NB4 (cell line): ENCODE measurements at regions not wholly inside any gene's neighbourhood (a gene's known extent, or its start where the extent isn't known, plus 50 kb on each side); places are given as distances from the start of the nearest gene placed in this dataset.

Source experiments
- POLR2A ChIP-seq: IDR thresholded peaks from 2 replicates; pipeline ENCODE4 v1.6.1; 2011; ENCODE audit warnings: mild to moderate bottlenecking; ENCODE audit not compliant: insufficient read length; ENCODE audit errors: extremely low read depth
- TF ChIP-seq, protein P1 (sequence below): IDR thresholded peaks from one replicate; pipeline ENCODE4 v1.5.1; 2012; ENCODE audit warnings: low read depth, low read length

DNA sequence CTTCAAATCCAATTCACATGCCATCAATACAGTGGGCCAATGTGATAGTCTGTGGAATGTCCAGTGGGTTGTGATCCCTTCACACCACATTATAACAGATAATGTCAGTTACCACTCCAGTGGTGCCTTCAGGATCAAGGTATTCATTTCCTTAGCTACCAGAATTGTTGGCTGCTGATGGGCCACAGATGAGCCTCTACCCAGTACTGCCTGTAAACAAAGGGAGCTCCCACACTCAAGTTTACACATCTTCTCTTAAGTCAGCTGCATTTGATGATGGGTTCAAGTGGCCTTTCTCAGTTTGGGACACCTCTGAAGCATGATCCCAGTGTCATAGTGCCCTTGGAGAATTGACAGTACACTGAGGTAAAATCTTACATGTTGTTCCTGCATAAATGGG lies 477.0 kb upstream of the CD180 start:
- TF ChIP-seq, protein P1, sequence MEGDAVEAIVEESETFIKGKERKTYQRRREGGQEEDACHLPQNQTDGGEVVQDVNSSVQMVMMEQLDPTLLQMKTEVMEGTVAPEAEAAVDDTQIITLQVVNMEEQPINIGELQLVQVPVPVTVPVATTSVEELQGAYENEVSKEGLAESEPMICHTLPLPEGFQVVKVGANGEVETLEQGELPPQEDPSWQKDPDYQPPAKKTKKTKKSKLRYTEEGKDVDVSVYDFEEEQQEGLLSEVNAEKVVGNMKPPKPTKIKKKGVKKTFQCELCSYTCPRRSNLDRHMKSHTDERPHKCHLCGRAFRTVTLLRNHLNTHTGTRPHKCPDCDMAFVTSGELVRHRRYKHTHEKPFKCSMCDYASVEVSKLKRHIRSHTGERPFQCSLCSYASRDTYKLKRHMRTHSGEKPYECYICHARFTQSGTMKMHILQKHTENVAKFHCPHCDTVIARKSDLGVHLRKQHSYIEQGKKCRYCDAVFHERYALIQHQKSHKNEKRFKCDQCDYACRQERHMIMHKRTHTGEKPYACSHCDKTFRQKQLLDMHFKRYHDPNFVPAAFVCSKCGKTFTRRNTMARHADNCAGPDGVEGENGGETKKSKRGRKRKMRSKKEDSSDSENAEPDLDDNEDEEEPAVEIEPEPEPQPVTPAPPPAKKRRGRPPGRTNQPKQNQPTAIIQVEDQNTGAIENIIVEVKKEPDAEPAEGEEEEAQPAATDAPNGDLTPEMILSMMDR, result no peak
- no peak for TF ChIP-seq POLR2A
